ENCODE measurements at regions not wholly inside any gene's neighbourhood (a gene's known extent, or its start where the extent isn't known, plus 50 kb on each side); places are given as distances from the start of the nearest gene placed in this dataset.

DNA sequence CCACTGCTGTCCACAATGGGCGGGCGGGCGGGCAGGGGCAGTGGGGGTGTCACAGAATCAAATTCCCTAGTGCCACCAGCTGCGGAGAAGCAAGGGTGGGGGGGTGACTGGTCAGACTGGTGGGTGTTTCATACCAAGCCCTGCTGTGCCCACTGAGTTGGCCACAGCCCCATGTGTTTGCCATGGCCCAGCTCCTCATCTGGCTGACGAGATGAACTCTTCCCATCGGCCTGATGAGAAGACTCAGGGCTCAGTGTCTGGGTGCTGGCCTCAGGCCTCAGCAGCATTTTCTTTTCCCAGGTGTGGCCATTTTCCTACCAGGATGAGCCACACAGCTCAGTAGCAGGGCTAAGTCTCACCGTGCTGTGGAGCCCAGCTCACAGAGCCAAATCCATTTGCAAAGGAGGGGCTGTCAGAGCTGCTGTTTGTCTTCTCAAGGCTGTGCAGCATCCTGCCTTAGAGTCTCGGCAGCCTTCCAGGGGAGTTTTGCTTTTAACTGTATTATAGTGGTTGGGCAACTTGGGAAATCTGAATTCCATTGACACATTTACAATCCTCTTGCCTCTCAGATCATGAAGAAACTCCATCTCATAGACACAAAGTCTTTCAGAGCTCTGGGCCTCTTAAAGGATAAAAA lies 176.8 kb downstream of the ABHD5 start:
- no peak for TF ChIP-seq EP300 (IDR thresholded peaks at IDR 0.05; ENCODE audit: borderline replicate concordance in 1 of 2, low read depth in 1 of 2, low read length in 1 of 2)
- TF ChIP-seq, protein P1, sequence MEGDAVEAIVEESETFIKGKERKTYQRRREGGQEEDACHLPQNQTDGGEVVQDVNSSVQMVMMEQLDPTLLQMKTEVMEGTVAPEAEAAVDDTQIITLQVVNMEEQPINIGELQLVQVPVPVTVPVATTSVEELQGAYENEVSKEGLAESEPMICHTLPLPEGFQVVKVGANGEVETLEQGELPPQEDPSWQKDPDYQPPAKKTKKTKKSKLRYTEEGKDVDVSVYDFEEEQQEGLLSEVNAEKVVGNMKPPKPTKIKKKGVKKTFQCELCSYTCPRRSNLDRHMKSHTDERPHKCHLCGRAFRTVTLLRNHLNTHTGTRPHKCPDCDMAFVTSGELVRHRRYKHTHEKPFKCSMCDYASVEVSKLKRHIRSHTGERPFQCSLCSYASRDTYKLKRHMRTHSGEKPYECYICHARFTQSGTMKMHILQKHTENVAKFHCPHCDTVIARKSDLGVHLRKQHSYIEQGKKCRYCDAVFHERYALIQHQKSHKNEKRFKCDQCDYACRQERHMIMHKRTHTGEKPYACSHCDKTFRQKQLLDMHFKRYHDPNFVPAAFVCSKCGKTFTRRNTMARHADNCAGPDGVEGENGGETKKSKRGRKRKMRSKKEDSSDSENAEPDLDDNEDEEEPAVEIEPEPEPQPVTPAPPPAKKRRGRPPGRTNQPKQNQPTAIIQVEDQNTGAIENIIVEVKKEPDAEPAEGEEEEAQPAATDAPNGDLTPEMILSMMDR (IDR thresholded peaks at IDR 0.05), result no peak
- TF ChIP-seq TAF1 (IDR thresholded peaks at IDR 0.05; ENCODE audit: borderline replicate concordance, low read depth, low read length), result no peak
- no peak for TF ChIP-seq FOSL2 (IDR thresholded peaks at IDR 0.05; ENCODE audit: borderline replicate concordance, low read depth)
- no peak for TF ChIP-seq YY1 (IDR thresholded peaks at IDR 0.05; ENCODE audit: low read depth)
- no peak for TF ChIP-seq MXI1 (IDR thresholded peaks at IDR 0.05; ENCODE audit: low read depth, low read length)
- TF ChIP-seq POLR2AphosphoS5 (IDR thresholded peaks at IDR 0.05; ENCODE audit: low read depth, low read length), result no peak
- TF ChIP-seq TEAD4 (IDR thresholded peaks at IDR 0.05; ENCODE audit: borderline replicate concordance, insufficient read depth), result no peak
- TF ChIP-seq, protein P2, sequence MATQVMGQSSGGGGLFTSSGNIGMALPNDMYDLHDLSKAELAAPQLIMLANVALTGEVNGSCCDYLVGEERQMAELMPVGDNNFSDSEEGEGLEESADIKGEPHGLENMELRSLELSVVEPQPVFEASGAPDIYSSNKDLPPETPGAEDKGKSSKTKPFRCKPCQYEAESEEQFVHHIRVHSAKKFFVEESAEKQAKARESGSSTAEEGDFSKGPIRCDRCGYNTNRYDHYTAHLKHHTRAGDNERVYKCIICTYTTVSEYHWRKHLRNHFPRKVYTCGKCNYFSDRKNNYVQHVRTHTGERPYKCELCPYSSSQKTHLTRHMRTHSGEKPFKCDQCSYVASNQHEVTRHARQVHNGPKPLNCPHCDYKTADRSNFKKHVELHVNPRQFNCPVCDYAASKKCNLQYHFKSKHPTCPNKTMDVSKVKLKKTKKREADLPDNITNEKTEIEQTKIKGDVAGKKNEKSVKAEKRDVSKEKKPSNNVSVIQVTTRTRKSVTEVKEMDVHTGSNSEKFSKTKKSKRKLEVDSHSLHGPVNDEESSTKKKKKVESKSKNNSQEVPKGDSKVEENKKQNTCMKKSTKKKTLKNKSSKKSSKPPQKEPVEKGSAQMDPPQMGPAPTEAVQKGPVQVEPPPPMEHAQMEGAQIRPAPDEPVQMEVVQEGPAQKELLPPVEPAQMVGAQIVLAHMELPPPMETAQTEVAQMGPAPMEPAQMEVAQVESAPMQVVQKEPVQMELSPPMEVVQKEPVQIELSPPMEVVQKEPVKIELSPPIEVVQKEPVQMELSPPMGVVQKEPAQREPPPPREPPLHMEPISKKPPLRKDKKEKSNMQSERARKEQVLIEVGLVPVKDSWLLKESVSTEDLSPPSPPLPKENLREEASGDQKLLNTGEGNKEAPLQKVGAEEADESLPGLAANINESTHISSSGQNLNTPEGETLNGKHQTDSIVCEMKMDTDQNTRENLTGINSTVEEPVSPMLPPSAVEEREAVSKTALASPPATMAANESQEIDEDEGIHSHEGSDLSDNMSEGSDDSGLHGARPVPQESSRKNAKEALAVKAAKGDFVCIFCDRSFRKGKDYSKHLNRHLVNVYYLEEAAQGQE (IDR thresholded peaks at IDR 0.05; ENCODE audit: low read depth, low read length), result no peak
- no peak for TF ChIP-seq RCOR1 (IDR thresholded peaks at IDR 0.05; ENCODE audit: low read length)
- no peak for TF ChIP-seq CHD2 (IDR thresholded peaks at IDR 0.05; ENCODE audit: low read length, partially characterized antibody)
